ENCODE measurements at regions not wholly inside any gene's neighbourhood (a gene's known extent, or its start where the extent isn't known, plus 50 kb on each side); places are given as distances from the start of the nearest gene placed in this dataset.

- TF ChIP-seq CTCF (IDR thresholded peaks at IDR 0.05; ENCODE audit: low read depth, low read length, missing control alignments): no peak
- no peak overlapping the region for H3K4me3 ChIP-seq (ENCODE audit: low read depth, low read length)
- no peak for DNase-seq (ENCODE audit: low read depth)
- in situ Hi-C loops (cut with HindIII; ENCODE audit: low sequenced_read_pairs): no loop called here
These were observed 122.7 kb downstream of the BUD13 start for GRCh38 chr11:116650052-116650451.

GRCh38 chr11:116649268-116649667, 123.5 kb downstream of the BUD13 start:
- in situ Hi-C loops (cut with HindIII; ENCODE audit: low sequenced_read_pairs): no loop called here
- DNase-seq (ENCODE audit: low read depth): no peak
- no peak overlapping the region for H3K4me3 ChIP-seq (ENCODE audit: low read depth, low read length)
- TF ChIP-seq CTCF (IDR thresholded peaks at IDR 0.05; ENCODE audit: low read depth, low read length, missing control alignments): no peak

- no peak overlapping the region for H3K4me3 ChIP-seq (ENCODE audit: low read depth, low read length)
- no peak for DNase-seq (ENCODE audit: low read depth)
These were observed 124.3 kb downstream of the BUD13 start for GRCh38 chr11:116648247-116649174.

GRCh38 chr11:116647305-116648080, 125.3 kb downstream of the BUD13 start:
- in situ Hi-C loops (cut with HindIII; ENCODE audit: low sequenced_read_pairs): no loop called here
- H3K4me3 ChIP-seq (ENCODE audit: low read depth, low read length): no peak overlapping the region
- DNase-seq (ENCODE audit: low read depth): no peak
- TF ChIP-seq CTCF (IDR thresholded peaks at IDR 0.05; ENCODE audit: low read depth, low read length, missing control alignments): no peak

More at GRCh38 chr11:116648247-116649174, 124.3 kb downstream of the BUD13 start:
- TF ChIP-seq CTCF (IDR thresholded peaks at IDR 0.05; ENCODE audit: low read depth, low read length, missing control alignments): no peak
- in situ Hi-C loops (cut with HindIII; ENCODE audit: low sequenced_read_pairs): no loop called here

- in situ Hi-C loops (cut with HindIII; ENCODE audit: low sequenced_read_pairs): no loop called here
- TF ChIP-seq CTCF (IDR thresholded peaks at IDR 0.05; ENCODE audit: low read depth, low read length, missing control alignments): no peak
- DNase-seq (ENCODE audit: low read depth): no peak
- no peak overlapping the region for H3K4me3 ChIP-seq (ENCODE audit: low read depth, low read length)
These were observed 126.6 kb downstream of the BUD13 start for GRCh38 chr11:116646191-116646590.

GRCh38 chr11:116644941-116645305, 127.9 kb downstream of the BUD13 start:
- H3K4me3 ChIP-seq (ENCODE audit: low read depth, low read length): no peak overlapping the region
- no peak for TF ChIP-seq CTCF (IDR thresholded peaks at IDR 0.05; ENCODE audit: low read depth, low read length, missing control alignments)
- no peak for DNase-seq (ENCODE audit: low read depth)
- in situ Hi-C loops (cut with HindIII; ENCODE audit: low sequenced_read_pairs): no loop called here
